GM12865 (cell line): ENCODE measurements at regions not wholly inside any gene's neighbourhood (a gene's known extent, or its start where the extent isn't known, plus 50 kb on each side); places are given as distances from the start of the nearest gene placed in this dataset.

ENCODE experiments used
- DNase-seq: peaks from one replicate; pipeline ENCODE4 v3.0.0; 2010; ENCODE audit warnings: low read depth
- H3K4me3 ChIP-seq: 2 replicates; pipeline ENCODE4 v1.5.1; 2011; ENCODE audit warnings: mild to moderate bottlenecking, low read depth, low read length, control low read depth
- CTCF ChIP-seq: IDR thresholded peaks from 2 replicates; pipeline ENCODE4 v1.5.1; 2011; ENCODE audit warnings: low read length, control low read depth, low read depth, inconsistent platforms; ENCODE audit not compliant: insufficient read depth; ENCODE audit errors: missing control alignments

GRCh38 chr17:72527789-72528188, 407.0 kb downstream of the SOX9 start:
- TF ChIP-seq CTCF, result no peak
- no peak overlapping the region for H3K4me3 ChIP-seq
- DNase-seq, result no peak

- no peak overlapping the region for H3K4me3 ChIP-seq
- TF ChIP-seq CTCF, result no peak
- no peak for DNase-seq
Measured at GRCh38 chr17:72528683-72529082, 407.9 kb downstream of the SOX9 start.

- no peak for DNase-seq
- no peak for TF ChIP-seq CTCF
- H3K4me3 ChIP-seq, result no peak overlapping the region
Measured at GRCh38 chr17:72529386-72529785, 408.6 kb downstream of the SOX9 start.

- DNase-seq, result no peak
- no peak for TF ChIP-seq CTCF
- H3K4me3 ChIP-seq, result no peak overlapping the region
Measured at GRCh38 chr17:72530454-72530853, 409.6 kb downstream of the SOX9 start.

GRCh38 chr17:72531729-72532128, 410.9 kb downstream of the SOX9 start:
- H3K4me3 ChIP-seq, result no peak overlapping the region
- no peak for DNase-seq
- TF ChIP-seq CTCF, result no peak

GRCh38 chr17:72534265-72534664, 413.4 kb downstream of the SOX9 start:
- DNase-seq, result no peak
- TF ChIP-seq CTCF, result no peak
- no peak overlapping the region for H3K4me3 ChIP-seq

GRCh38 chr17:72534776-72535175, 414.0 kb downstream of the SOX9 start:
- H3K4me3 ChIP-seq, result no peak overlapping the region
- no peak for DNase-seq
- no peak for TF ChIP-seq CTCF
